GM12873 (cell line): ENCODE measurements at regions not wholly inside any gene's neighbourhood (a gene's known extent, or its start where the extent isn't known, plus 50 kb on each side); places are given as distances from the start of the nearest gene placed in this dataset.

Experiments used
- CTCF ChIP-seq: IDR thresholded peaks from 2 replicates; pipeline ENCODE4 v1.5.1; 2012; ENCODE audit warnings: low read depth, mild to moderate bottlenecking, moderate library complexity, low read length, control low read depth; ENCODE audit not compliant: insufficient read depth; ENCODE audit errors: missing control alignments

GRCh38 chr11:109734566-109734965 is 312.6 kb downstream of the C11orf87 start:
- TF ChIP-seq CTCF: no peak

GRCh38 chr11:109735128-109735527 is 313.1 kb downstream of the C11orf87 start:
- TF ChIP-seq CTCF: no peak

GRCh38 chr11:109739379-109739778 is 317.4 kb downstream of the C11orf87 start:
- no peak for TF ChIP-seq CTCF

GRCh38 chr11:109745996-109746625 is 324.1 kb downstream of the C11orf87 start:
- TF ChIP-seq CTCF: no peak

- TF ChIP-seq CTCF: no peak
These were observed 325.8 kb downstream of the C11orf87 start for GRCh38 chr11:109747839-109748238.

GRCh38 chr11:109749476-109749875 is 327.5 kb downstream of the C11orf87 start:
- no peak for TF ChIP-seq CTCF

- TF ChIP-seq CTCF: no peak
These were observed 329.0 kb downstream of the C11orf87 start for GRCh38 chr11:109750964-109751363.
